ENCODE measurements at regions not wholly inside any gene's neighbourhood (a gene's known extent, or its start where the extent isn't known, plus 50 kb on each side); places are given as distances from the start of the nearest gene placed in this dataset.

- DNase-seq (ENCODE audit: low spot score): no peak
Observed at GRCh38 chr1:42096554-42096953, 56.7 kb upstream of the GUCA2B start.

GRCh38 chr1:42089246-42089645, 64.0 kb upstream of the GUCA2B start:
- no peak for DNase-seq (ENCODE audit: low spot score)

- no peak for DNase-seq (ENCODE audit: low spot score)
Observed at GRCh38 chr1:42086146-42086545, 67.1 kb upstream of the GUCA2B start.

GRCh38 chr1:42085596-42085995, 67.6 kb upstream of the GUCA2B start:
- no peak for DNase-seq (ENCODE audit: low spot score)

DNA sequence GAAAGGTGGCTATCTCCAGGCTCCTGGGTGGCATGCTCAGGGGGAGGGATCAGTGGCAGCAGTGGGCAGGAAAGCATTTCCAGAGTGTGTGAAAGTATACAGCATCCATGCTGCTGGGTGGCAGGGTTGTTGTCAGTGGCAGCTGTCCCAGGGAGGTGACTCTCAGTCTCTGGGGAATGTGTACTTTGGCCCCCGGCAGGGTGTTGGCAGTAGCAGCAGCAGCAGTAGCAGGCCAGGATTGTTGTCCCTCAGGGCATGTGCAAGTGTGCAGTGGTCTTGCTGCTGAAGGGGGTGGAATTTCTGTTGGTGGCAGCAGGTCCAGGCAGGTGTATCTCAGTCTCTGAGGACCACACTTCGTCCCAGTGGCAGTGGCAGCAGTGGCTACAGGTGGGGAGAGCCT, 71.7 kb upstream of the GUCA2B start:
- peak; percentile 49 for DNase-seq (ENCODE audit: low spot score)

DNA sequence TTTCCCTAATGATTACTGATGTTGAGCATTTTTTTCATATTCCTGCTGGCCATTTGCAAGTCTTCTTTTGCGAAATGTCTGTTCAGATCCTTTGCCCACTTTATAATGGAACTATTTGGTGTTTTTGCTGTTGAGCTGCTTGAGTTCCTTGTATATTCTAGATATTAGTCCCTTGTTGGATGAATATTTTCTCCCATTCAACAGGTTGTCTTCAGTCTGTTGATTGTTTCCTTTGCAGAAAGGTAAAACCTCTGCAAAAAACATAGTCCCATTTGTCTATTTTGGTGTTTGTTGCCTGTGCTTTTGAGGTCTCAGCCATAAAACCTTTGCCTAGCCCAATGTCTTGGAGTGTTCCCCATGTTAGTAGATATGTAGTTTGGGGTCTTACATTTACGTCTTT, 78.0 kb upstream of the GUCA2B start:
- DNase-seq (ENCODE audit: low spot score): no peak

DNA sequence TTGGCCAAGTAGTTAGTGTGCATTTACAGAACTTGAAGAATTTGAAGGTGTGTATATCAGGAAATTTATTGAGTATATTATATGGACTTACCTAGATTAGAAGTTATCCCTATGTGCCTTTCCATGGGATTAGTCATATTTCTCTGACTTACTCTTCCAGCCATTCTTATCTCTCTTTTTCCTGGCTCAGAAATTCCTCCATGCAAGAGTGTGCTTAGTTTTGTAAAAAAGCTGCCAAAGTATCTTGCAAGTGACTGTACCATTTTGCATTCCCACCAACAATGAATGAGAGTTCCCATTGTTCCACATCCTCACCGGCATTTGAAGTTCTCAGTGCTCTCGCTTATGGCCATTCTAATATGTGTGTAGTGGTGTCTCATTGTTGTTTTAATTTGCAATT, 82.2 kb upstream of the GUCA2B start:
- no peak for DNase-seq (ENCODE audit: low spot score)

GRCh38 chr1:42057800-42058199, 95.4 kb upstream of the GUCA2B start:
- DNase-seq (ENCODE audit: low spot score): no peak

DNA sequence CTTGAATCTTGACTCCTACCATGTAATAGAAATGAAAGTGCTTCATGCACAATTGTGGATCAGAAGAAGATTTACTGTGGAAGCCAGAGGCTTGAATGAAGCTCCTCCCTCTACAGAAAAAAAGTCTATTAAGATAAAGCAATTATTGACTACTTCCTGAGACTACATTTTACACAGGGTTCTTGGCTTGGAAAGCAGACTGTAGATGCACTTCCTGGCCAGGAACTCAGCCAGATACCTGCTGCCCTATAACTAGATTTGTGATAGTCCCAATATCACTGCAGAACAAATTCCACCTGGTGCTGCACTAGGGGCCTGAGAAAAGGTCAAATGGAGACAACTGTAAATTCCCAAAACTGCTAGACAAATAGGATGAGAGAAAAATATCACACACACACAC, 96.8 kb upstream of the GUCA2B start:
- no peak for DNase-seq (ENCODE audit: low spot score)

DNA sequence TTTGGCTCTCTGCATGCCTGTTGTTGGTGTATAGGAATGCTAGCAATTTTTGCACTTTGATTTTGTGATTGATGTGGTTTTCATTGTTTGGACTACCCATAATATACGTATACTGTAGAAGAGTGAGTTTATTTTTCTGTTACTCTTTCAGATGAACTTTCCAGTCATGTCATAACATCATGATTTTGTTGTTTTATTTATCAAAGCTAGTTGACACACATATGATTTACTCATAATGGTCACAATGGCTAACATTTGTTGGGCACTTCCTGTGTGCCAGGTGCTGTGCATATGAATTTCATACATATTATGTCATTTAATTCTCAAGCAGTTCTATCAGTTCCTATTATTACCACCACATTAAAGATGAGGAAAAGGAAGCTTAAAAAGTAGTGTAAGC, 98.1 kb upstream of the GUCA2B start:
- DNase-seq (ENCODE audit: low spot score): no peak

- no peak for DNase-seq (ENCODE audit: low spot score)
Observed at GRCh38 chr1:42052072-42052699, 101.0 kb upstream of the GUCA2B start.

DNA sequence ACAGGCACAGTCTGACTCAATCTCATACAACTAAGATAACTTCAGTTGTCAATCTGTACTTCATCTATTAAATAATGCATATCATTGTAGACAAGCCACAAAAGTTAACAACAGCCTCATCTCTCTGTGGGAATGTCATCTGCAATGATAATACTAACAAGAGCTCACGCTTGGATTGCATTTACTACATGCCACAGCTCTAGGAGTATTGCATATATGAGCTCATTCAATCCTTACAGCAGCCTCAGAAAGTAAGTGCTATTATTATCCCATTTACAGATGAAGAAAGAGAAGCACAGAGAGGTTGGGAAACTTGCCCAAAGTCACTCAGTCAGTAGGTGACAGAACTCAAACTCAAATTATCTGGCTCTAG, 105.7 kb upstream of the GUCA2B start:
- no peak for DNase-seq (ENCODE audit: low spot score)

GRCh38 chr1:42046761-42047507, 106.3 kb upstream of the GUCA2B start:
- no peak for DNase-seq (ENCODE audit: low spot score)

DNA sequence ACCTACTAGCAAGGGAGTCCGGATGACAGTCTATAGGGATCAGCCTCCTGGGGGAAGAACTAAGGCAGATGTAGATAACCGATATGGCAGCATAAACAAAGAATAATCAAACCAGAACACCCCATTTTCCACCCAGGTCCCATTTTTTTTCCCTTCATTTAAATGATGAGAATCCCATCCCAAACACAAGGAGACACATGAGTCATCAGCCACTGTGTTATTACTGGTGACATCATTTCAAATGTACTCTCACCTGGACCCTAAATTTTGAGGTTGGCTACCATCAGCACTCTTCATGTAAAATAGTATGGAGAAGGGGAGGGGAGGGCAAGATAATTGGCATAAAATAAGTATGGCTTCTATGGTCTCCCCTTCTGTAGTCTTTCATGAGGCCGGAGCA, 108.9 kb upstream of the GUCA2B start:
- no peak for DNase-seq (ENCODE audit: low spot score)

DNA sequence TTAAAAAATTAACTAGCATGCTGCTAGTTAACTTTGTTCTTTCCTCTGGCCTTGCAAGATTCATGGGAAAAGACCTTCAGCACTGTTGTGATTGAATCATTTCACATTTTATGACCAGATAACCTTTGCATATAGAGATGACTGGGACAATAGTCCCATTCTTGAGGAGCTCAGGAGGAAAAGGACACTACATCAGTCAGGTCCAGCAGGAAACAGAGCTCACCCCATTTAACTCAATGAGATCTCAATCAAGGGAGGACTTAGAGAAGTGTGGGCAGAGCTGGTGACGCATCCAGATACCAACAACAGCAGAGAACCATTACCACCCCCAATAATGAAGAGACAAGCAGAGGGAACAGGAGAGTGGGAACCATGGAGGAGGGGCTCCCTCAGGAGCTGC, 109.4 kb upstream of the GUCA2B start:
- DNase-seq (ENCODE audit: low spot score): no peak

- DNase-seq (ENCODE audit: low spot score): no peak
Observed at GRCh38 chr1:42043182-42043581, 110.0 kb upstream of the GUCA2B start.

DNA sequence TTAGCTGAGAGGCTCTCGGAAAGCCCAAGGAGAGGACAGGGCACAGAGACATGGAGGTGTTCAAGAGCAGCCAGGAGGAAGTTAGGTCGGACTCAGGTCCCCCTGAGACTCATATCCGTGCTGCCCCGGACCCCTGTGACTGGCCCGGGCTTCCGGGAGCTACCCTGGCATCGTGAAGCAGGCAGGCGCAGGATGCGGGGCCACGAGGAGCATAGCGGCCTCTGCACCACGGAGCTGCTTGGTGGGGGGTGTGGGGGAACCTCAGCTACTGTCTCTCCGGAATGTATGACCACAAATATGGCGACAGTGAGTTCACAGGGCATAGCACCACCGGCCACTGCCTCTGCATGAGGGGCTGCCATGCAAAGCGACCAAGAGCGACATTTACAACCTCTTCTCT, 112.2 kb upstream of the GUCA2B start:
- DNase-seq (ENCODE audit: low spot score): no peak

DNA sequence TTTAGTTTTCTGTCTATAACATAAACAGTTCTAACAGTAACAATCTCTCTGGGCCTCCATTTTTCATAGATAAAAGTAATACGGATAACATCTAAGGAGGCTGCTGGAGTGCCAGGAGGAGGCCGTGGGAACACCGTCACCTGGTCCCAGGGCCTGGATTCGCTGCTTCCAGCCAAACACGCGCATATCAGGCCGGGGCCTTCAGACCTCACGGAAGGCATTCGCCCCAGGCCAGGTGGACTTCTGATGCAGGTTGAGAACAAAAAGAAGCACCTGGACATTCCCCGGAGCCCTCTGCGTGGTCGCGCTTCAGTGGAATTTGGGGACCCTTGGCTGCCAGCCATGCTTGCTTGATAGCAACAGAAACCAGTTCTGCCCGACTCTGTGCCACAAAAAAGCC, 113.1 kb upstream of the GUCA2B start:
- DNase-seq (ENCODE audit: low spot score): no peak

DNA sequence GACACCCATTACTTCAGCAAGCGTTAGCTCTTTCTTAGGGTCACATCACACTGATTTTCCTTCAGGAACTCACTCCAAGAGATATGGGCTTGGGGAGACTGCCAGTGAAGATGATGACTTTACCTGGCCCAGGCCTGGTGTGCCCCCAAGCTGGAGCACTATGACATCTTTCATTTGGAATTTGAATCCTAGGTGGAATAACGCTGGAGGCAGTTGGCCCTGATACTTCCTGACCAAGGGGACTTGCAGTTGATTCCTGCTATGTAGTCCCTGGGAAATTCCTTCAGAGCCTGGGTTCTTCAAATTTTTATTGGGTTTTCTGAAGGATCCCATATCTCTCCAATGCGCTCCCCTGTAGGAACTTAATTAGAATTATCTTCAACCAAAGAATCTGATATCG, 114.9 kb upstream of the GUCA2B start:
- no peak for DNase-seq (ENCODE audit: low spot score)

- DNase-seq (ENCODE audit: low spot score): no peak
Observed at GRCh38 chr1:42037586-42037985, 115.6 kb upstream of the GUCA2B start.

GRCh38 chr1:42037161-42037560, 116.0 kb upstream of the GUCA2B start:
- no peak for DNase-seq (ENCODE audit: low spot score)

GRCh38 chr1:42035830-42036604, 117.2 kb upstream of the GUCA2B start:
- peak; percentile 93 for DNase-seq (ENCODE audit: low spot score)

DNA sequence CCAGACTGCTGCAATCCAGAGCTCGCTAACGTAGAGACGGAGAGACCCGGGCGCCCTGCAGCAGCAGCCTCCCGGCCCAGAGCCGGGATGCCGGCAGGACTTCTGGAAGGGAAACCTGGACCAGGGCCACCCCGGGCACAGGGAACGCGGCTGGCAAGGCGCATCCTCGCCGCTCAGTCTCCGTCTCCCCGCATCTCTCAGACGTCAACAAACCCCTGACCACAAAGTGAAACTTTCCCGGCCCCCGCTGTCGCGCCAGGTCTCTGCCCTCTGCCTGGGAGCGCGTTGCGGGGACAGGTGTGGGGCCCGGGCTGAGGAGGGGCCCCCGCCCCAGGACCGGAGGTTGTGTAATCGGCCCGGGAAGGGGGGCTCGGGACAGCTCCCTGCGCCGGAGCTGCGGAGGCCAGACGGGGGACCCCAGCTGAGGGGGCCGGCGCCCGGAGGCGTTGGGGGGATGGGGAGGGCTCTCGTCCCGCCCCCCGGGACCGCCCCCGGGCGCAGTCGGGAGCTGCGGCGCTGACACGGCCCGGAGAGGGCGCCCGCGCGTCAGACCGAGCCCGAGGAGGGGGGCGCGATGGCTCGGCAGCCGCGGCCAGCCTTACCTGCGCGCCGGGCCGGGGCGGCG, 116.6 kb upstream of the HIVEP3 start:
- DNase-seq (ENCODE audit: low spot score): peak; percentile 35

Data from LoVo (cell line).